HG03095 (cell line): ENCODE measurements at regions not wholly inside any gene's neighbourhood (a gene's known extent, or its start where the extent isn't known, plus 50 kb on each side); places are given as distances from the start of the nearest gene placed in this dataset.

Experiments
- ATAC-seq: cut with Tn5 transposase; IDR thresholded peaks from one replicate; pipeline ENCODE4 v1.9.1; 2021; ENCODE audit warnings: moderate library complexity; ENCODE audit not compliant: unreplicated experiment

GRCh38 chr5:160508780-160509361 is 87.2 kb downstream of the PTTG1 start:
- ATAC-seq, result peak; percentile 73

- no peak for ATAC-seq
These were observed 89.8 kb downstream of the PTTG1 start for GRCh38 chr5:160511280-160511929.
